Psoas muscle (tissue), 7 donors: ENCODE measurements at regions not wholly inside any gene's neighbourhood (a gene's known extent, or its start where the extent isn't known, plus 50 kb on each side); places are given as distances from the start of the nearest gene placed in this dataset.

Experiments used
- ATAC-seq, 4 donors: fragments of 200-7000 bp; cut with Tn5 transposase; one replicate each; pipeline ENCODE4 v1.9.1; 2020; ENCODE audit warnings: moderate library complexity in 3 of 4, mild to moderate bottlenecking in 2 of 4
- DNase-seq, 2 donors: peaks; one replicate each; pipeline ENCODE4 v3.0.0-alpha.2; 2020
- H3K27ac ChIP-seq: fragments of 200-600 bp; one replicate; pipeline ENCODE4 v1.8.0; 2022
- H3K27me3 ChIP-seq, 3 donors: fragments of 200-600 bp in 1 of 3; one replicate each; pipeline versions ENCODE4 v1.6.1 to v1.8.0; 2013 to 2022; ENCODE audit warnings: low read length in 2 of 3, mild to moderate bottlenecking in 2 of 3, moderate library complexity in 1 of 3; ENCODE audit not compliant: insufficient read depth in 3 of 3
- H3K36me3 ChIP-seq, 2 donors: fragments of 200-600 bp in 1 of 2; one replicate each; pipeline versions ENCODE4 v1.6.1 to v1.8.0; 2013 to 2022; ENCODE audit warnings: low read depth in 1 of 2, mild to moderate bottlenecking in 1 of 2, moderate library complexity in 1 of 2; ENCODE audit not compliant: insufficient read depth in 1 of 2
- H3K4me1 ChIP-seq: fragments of 200-600 bp; one replicate; pipeline ENCODE4 v1.8.0; 2022
- H3K4me3 ChIP-seq: fragments of 200-600 bp; one replicate; pipeline ENCODE4 v1.8.0; 2022; ENCODE audit warnings: mild to moderate bottlenecking
- H3K9me3 ChIP-seq: fragments of 200-600 bp; one replicate; pipeline ENCODE4 v1.8.0; 2022
- WGBS, 3 donors: extraction: QIAGEN DNeasy Blood & Tissue Kit; methylation state at CpG; one replicate each; pipeline versions ENCODE4 v1.1.6 to v1.1.7; 2013; 5-methylcytosine and 5-hydroxymethylcytosine counted together
- intact Hi-C, 2 donors: fragments of 100-400 bp; cut with DNase I; formaldehyde crosslinking; loops; one replicate each; pipeline versions ENCODE4 v1.11.0 to v1.14.2; 2022
- TF ChIP-seq, protein P1 (sequence below): fragments of 200-600 bp; IDR thresholded peaks from one replicate; pipeline ENCODE4 v1.8.0; 2022; ENCODE audit warnings: antibody characterized with exemption
- donor health status: healthy with polysubstance abuse.
- donor health status: DM: no; HTN: no; CAD: no; lungs with moderate emphysema.
- donor health status: Bipolar disorder and iron deficiency.
- donor health status: healthy.
- donor health status: DM: yes; HTN: yes; CAD: no.
- donor health status: DM: no; HTN: no; CAD: no.
- donor health status: DM: yes; HTN: yes; CAD: no.

DNA sequence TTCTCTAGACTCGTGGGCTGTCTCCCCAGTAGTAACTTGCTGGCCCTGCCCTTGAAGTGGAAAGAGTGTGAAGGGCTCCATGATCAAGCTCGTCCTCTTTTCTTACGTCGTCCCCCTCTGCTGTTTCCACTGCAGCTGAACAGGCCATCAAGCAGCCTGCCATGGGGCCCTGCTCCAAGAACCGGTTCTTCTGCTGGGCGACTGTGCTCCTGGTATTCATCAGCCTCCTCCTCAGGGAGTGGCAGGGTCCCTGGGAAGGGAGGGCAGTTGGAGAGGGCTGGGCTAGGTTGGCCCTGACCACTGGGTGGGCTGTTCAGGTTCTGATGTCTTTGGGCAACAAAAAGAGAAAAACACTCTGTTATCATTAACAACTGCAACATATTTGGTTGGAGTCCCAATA, 151.5 kb downstream of the FCRL5 start:
- Histone ChIP-seq H3K36me3 (no peaks in the 10 kb centered on the region), H3K27me3 (peaks cover 0 to 2% (median 0%) of the 10 kb centered on the region in 3 donors), H3K4me3 (no peak overlapping the region), H3K9me3 (no peaks in the 10 kb centered on the region), H3K4me1 (no peaks in the 10 kb centered on the region), H3K27ac (no peak overlapping the region)
- intact Hi-C loops = no loop called here
- ATAC-seq = no peak
- no peak for DNase-seq
- 17 to 45% (median 22%) methylated on average over 6 of the region's 6 CpGs for WGBS, 3 donors
- TF ChIP-seq, protein P1, sequence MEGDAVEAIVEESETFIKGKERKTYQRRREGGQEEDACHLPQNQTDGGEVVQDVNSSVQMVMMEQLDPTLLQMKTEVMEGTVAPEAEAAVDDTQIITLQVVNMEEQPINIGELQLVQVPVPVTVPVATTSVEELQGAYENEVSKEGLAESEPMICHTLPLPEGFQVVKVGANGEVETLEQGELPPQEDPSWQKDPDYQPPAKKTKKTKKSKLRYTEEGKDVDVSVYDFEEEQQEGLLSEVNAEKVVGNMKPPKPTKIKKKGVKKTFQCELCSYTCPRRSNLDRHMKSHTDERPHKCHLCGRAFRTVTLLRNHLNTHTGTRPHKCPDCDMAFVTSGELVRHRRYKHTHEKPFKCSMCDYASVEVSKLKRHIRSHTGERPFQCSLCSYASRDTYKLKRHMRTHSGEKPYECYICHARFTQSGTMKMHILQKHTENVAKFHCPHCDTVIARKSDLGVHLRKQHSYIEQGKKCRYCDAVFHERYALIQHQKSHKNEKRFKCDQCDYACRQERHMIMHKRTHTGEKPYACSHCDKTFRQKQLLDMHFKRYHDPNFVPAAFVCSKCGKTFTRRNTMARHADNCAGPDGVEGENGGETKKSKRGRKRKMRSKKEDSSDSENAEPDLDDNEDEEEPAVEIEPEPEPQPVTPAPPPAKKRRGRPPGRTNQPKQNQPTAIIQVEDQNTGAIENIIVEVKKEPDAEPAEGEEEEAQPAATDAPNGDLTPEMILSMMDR = no peak

DNA sequence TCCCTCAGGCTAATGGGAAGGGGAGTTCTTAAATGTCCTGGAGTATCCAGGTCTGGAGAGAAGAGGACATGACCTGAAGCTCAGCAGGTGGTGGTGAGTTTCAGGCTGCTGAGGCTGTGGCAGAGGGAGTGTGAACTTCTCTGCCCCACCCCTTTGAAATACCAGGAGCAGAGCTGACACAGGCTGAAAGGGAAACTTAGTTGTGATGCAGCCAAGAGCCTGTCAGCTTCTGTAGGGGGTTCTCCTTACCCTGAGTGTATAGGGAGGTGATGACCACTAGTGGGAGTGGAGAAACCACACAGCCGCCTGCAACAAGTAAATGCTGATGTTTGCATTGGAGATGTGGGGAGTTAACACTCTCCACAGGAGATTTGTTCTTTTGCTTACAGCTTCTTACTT, 152.3 kb downstream of the FCRL5 start:
- no peak for DNase-seq
- intact Hi-C loops = no loop called here
- 67 to 76% (median 75%) methylated on average over 1 of the region's 1 CpG for WGBS, 3 donors

DNA sequence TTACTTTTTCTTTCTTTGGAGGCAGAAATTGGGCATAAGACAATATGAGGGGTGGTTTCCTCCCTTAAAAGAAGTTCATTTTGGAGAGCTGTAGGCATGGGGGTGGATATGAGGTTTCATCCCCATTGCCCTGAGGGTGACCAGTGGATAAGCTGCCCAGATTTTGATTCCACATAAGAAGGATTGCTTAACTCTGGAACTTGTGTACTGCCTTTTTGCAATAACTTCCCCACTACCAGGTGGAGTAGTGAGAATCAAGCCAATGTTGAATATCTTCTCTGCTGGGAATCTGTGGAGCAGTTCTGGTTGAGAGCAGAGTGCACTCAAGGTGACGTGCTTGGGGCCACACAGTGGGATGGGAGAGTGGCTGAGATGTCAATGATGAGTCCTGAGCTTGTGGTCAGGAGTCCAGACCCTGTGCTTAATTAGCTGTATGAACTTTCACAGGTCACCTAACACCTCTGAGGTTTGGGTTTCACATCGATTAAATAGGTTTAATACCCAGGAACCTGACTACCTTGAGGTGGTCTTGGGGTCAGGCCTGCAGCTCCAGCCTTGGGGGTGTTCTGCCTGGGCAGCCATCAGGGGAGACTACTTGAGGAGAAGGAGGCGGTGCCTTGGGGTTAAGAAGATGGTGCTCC, 152.9 kb downstream of the FCRL5 start:
- intact Hi-C loops = no loop called here
- Histone ChIP-seq H3K4me3 (no peak overlapping the region), H3K36me3 (no peaks in the 10 kb centered on the region), H3K4me1 (no peaks in the 10 kb centered on the region), H3K27ac (no peak overlapping the region), H3K9me3 (no peaks in the 10 kb centered on the region), H3K27me3 (peaks cover 0 to 2% (median 0%) of the 10 kb centered on the region in 3 donors)
- DNase-seq (no peak), ATAC-seq (no peak)
- TF ChIP-seq, protein P1 = no peak
- WGBS, 3 donors = 69 to 76% (median 71%) methylated on average over 3 of the region's 3 CpGs

More for the DNA sequence above, 152.3 kb downstream of the FCRL5 start:
- no peak for ATAC-seq
- Histone ChIP-seq H3K4me1 (no peaks in the 10 kb centered on the region), H3K27me3 (peaks cover 0 to 2% (median 0%) of the 10 kb centered on the region in 3 donors), H3K27ac (no peak overlapping the region), H3K4me3 (no peak overlapping the region), H3K36me3 (no peaks in the 10 kb centered on the region), H3K9me3 (no peaks in the 10 kb centered on the region)
- TF ChIP-seq, protein P1 = no peak

DNA sequence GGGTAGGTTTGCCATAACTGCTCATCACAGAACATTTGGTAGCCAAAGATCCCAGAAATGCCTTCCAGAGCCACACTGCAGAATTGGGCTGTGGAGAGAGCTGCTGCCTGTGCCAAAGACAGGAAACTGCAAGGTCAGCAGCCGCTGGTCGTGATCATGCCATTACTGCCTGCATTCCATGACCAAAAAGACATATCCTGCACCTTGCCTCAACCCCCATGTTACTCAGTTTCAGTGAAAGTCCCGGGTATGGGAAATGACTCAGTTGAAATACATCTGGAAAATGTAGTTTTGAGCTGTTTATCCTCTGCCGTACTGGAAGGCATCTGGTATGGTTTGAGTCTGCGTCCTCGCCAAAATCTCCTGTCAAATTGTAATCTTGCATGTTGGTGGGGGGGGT, 161.7 kb downstream of the FCRL5 start:
- intact Hi-C loops = no loop called here
- no peak overlapping the region for H3K4me3 ChIP-seq
- WGBS, 3 donors = 23 to 32% (median 25%) methylated on average over 6 of the region's 6 CpGs
- no peaks in the 10 kb centered on the region for H3K9me3 ChIP-seq
- peaks cover 0 to 3% (median 0%) of the 10 kb centered on the region in 3 donors for H3K27me3 ChIP-seq
- ATAC-seq (no peak), DNase-seq (no peak)
- no peak overlapping the region for H3K27ac ChIP-seq
- TF ChIP-seq, protein P1 = no peak
- H3K4me1 ChIP-seq = no peaks in the 10 kb centered on the region
- no peaks in the 10 kb centered on the region for H3K36me3 ChIP-seq

DNA sequence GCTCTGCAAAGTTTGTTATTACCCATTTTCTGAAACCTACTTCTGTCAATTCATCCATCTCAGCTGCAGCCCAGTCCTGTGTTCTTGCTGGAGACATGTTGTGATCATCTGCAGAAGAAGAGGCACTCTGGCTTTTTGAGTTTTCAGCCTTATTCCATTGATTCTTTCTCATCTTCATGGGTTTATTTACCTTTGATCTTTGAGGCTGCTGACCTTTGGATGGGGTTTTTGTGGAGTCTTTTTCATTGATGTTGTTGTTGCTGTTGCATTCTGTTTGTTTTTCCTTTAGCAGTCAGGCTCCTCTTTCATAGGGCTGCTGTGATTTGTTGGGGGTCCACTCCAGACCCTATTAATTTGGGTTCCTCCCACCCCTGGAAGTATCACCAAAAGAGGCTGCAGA, 164.3 kb downstream of the FCRL5 start:
- no peak for ATAC-seq
- DNase-seq = no peak
- TF ChIP-seq, protein P1 = no peak

More for the DNA sequence above, 164.3 kb downstream of the FCRL5 start:
- intact Hi-C loops = no loop called here
- Histone ChIP-seq H3K36me3 (no peaks in the 10 kb centered on the region), H3K27ac (no peak overlapping the region), H3K9me3 (no peaks in the 10 kb centered on the region), H3K4me3 (no peak overlapping the region), H3K4me1 (no peaks in the 10 kb centered on the region), H3K27me3 (peaks cover 0 to 3% (median 0%) of the 10 kb centered on the region in 3 donors)
